Endothelial cell of umbilical vein (primary cell): ENCODE measurements at regions not wholly inside any gene's neighbourhood (a gene's known extent, or its start where the extent isn't known, plus 50 kb on each side); places are given as distances from the start of the nearest gene placed in this dataset.

Experiments
- BruUV-seq: library from RNA; stranded (reverse); fragments of 400-500 nt; replicated peaks from 2 replicates; lab custom pipeline; 2021; lab: Mats Ljungman, UMichigan
- CTCF ChIA-PET: fragments of 300-600, 350-600 bp; sonication (Branson Sonifier 250); formaldehyde crosslinking; loops from one replicate; lab custom pipeline; 2021; ENCODE audit warnings: antibody characterized with exemption, inconsistent platforms; lab: Charles Lee
- POLR2A ChIA-PET: fragments of 300-600, 350-600 bp; sonication (Branson Sonifier 250); formaldehyde crosslinking; loops from one replicate; lab custom pipeline; 2021; ENCODE audit warnings: antibody characterized with exemption, inconsistent platforms; lab: Charles Lee
- DNase-seq: peaks from one replicate; pipeline ENCODE4 v3.0.0-alpha.2; 2011; ENCODE audit warnings: low read depth, low spot score
- FAIRE-seq: peaks from 2 replicates; lab custom pipeline; 2011; peaks lifted over from hg19 to GRCh38; lab: Jason Lieb, UNC
- H2AFZ ChIP-seq: 2 replicates; pipeline ENCODE4 v1.6.0; 2012; ENCODE audit warnings: low read depth, low read length, control low read depth, inconsistent platforms
- H3K27ac ChIP-seq: 2 replicates; pipeline ENCODE4 v1.5.1; 2011; ENCODE audit warnings: low read depth, mild to moderate bottlenecking, control low read depth, low read length, moderate library complexity; ENCODE audit not compliant: insufficient read depth
- H3K27me3 ChIP-seq, 2 experiments: 2 replicates each; pipeline versions ENCODE4 v1.6.0 to v1.6.1; 2011; ENCODE audit warnings: low read length in 2 of 2, mixed read lengths in 1 of 2; ENCODE audit not compliant: control insufficient read depth in 2 of 2, insufficient read depth in 2 of 2
- H3K36me3 ChIP-seq, 2 experiments: 2 replicates in 1 of 2; 3 replicates in 1 of 2; pipeline ENCODE4 v1.5.1; 2011; ENCODE audit warnings: low read length in 2 of 2, mild to moderate bottlenecking in 1 of 2, moderate library complexity in 1 of 2; ENCODE audit not compliant: control insufficient read depth in 2 of 2, insufficient read depth in 2 of 2; ENCODE audit errors: extremely low read depth in 1 of 2
- H3K4me1 ChIP-seq: 3 replicates; pipeline ENCODE4 v1.5.1; 2011; ENCODE audit warnings: mild to moderate bottlenecking, low read length; ENCODE audit not compliant: control insufficient read depth, insufficient read depth; ENCODE audit errors: extremely low read depth
- H3K4me2 ChIP-seq: 2 replicates; pipeline ENCODE4 v1.6.1; 2011; ENCODE audit warnings: low read length, control low read depth, mixed read lengths; ENCODE audit not compliant: insufficient read depth
- H3K4me3 ChIP-seq, 3 experiments: fragments of 200-600 bp in 1 of 3; sonication (generic), shearing (Covaris generic) in 1 of 3; replicated peaks in 1 of 3; 2 replicates each; pipeline ENCODE4 v1.5.1; 2011 to 2016; ENCODE audit warnings: control low read depth in 3 of 3, low read length in 3 of 3, mild to moderate bottlenecking in 2 of 3, inconsistent platforms in 1 of 3, low read depth in 1 of 3, moderate library complexity in 1 of 3; ENCODE audit not compliant: insufficient read depth in 1 of 3
- H3K79me2 ChIP-seq: 2 replicates; pipeline ENCODE4 v1.6.0; 2012; ENCODE audit warnings: low read length, inconsistent platforms; ENCODE audit not compliant: control insufficient read depth, insufficient read depth
- H3K9ac ChIP-seq: replicated peaks from 2 replicates; pipeline ENCODE3; 2011; ENCODE audit warnings: low read length, control low read depth; ENCODE audit not compliant: insufficient read depth; ENCODE audit errors: extremely low read depth
- H3K9me1 ChIP-seq: replicated peaks from 3 replicates; pipeline ENCODE4 v1.6.0; 2011; ENCODE audit warnings: mild to moderate bottlenecking, low read length; ENCODE audit not compliant: control insufficient read depth, insufficient read depth; ENCODE audit errors: extremely low read depth
- H3K9me3 ChIP-seq: replicated peaks from 2 replicates; pipeline ENCODE4 v1.5.1; 2012; ENCODE audit warnings: low read length, inconsistent platforms; ENCODE audit not compliant: control insufficient read depth, insufficient read depth
- H4K20me1 ChIP-seq: replicated peaks from 2 replicates; pipeline ENCODE3; 2011; ENCODE audit warnings: mild to moderate bottlenecking, low read length; ENCODE audit not compliant: control insufficient read depth, insufficient read depth; ENCODE audit errors: extremely low read depth
- EZH2 ChIP-seq: IDR thresholded peaks from 2 replicates; pipeline ENCODE4 v1.6.1; 2012; ENCODE audit warnings: borderline replicate concordance, low read depth, mild to moderate bottlenecking, moderate library complexity, low read length, inconsistent platforms; ENCODE audit not compliant: severe bottlenecking
- FOS ChIP-seq: IDR thresholded peaks from 2 replicates; pipeline ENCODE4 v1.6.1; 2011; ENCODE audit warnings: mild to moderate bottlenecking, low read length, moderate library complexity, borderline replicate concordance; ENCODE audit not compliant: insufficient read depth
- GATA2 ChIP-seq: IDR thresholded peaks from 2 replicates; pipeline ENCODE4 v1.7.0; 2011; ENCODE audit warnings: low read depth, mild to moderate bottlenecking, moderate library complexity, mixed read lengths, low read length; ENCODE audit not compliant: insufficient read length, insufficient read depth
- JUN ChIP-seq: IDR thresholded peaks from 2 replicates; pipeline ENCODE4 v1.6.1; 2011; ENCODE audit warnings: borderline replicate concordance, low read depth; ENCODE audit not compliant: insufficient read length, insufficient read depth
- MYC ChIP-seq: IDR thresholded peaks from one replicate; pipeline ENCODE4 v1.6.1; 2011; ENCODE audit warnings: mild to moderate bottlenecking, low read depth, low read length
- POLR2A ChIP-seq: IDR thresholded peaks from 2 replicates; pipeline ENCODE4 v1.6.1; 2012; ENCODE audit warnings: low read depth, mild to moderate bottlenecking, control low read depth, low read length
- POLR2AphosphoS5 ChIP-seq: IDR thresholded peaks from 2 replicates; pipeline ENCODE4 v1.6.1; 2012; ENCODE audit warnings: low read depth, mild to moderate bottlenecking, control low read depth, low read length, moderate library complexity; ENCODE audit not compliant: insufficient read depth
- dilution Hi-C: fragments of 300-500 bp; cut with MboI; formaldehyde crosslinking; loops from one replicate; pipeline ENCODE4 v1.15.0; 2019; ENCODE audit warnings: low sequenced_read_pairs; ENCODE audit not compliant: extremely low pct_ligation_motif_present
- intact Hi-C: fragments of 100-400 bp; cut with micrococcal nuclease; formaldehyde crosslinking; loops from one replicate; pipeline ENCODE4 v1.10.0; 2022
- TF ChIP-seq, protein P1 (sequence below): IDR thresholded peaks from 2 replicates; pipeline ENCODE4 v1.6.1; 2011; ENCODE audit not compliant: insufficient read depth, insufficient read length

DNA sequence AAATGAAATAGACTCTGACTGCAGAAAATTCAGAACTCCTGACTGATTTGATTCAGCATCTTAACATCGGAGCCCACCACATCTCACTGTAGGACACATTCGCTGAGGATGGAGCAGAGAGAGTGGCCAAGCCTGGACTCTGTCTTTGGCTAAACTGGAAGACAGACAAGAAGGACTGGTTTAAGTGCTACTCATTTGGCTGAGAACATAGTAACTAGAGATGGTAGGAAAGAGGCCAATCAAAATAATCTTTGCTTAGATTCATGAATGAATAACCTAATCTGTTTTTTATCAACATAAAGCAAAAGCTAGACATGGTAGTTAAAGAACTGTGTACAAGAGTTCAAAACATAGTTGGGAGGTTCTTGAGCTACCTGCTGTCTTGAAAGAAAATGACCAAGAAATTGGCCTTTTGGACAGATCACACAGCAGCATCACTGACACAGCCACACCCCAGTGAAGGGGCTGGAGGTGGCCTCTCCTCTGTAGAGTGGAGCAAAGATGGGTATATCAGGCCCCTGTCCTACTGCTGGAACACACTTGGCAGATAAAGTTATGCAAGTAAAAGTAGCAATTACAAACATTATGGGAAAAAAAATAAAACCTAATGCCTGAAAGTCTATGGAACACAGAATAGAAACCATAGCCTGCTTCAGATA, 87.1 kb upstream of the NT5E start:
- Histone ChIP-seq H3K4me3 (no peak overlapping the region), H3K36me3 (no peaks in the 10 kb centered on the region), H2AFZ (peak overlapping the region; percentile 67), H3K27ac (no peak overlapping the region), H3K27me3 (no peaks in the 10 kb centered on the region), H3K9me3 (no peaks in the 10 kb centered on the region), H3K4me2 (no peak overlapping the region), H4K20me1 (no peaks in the 10 kb centered on the region), H3K9ac (no peak overlapping the region), H3K9me1 (no peaks in the 10 kb centered on the region), H3K4me1 (peaks cover 30% of the 10 kb centered on the region), H3K79me2 (no peaks in the 10 kb centered on the region)
- intact Hi-C loops (no loop called here), dilution Hi-C loops (loop anchor here (25.0 kb wide), 1 partner anchor 100 kb away; the partner anchor contains the start of gene NT5E)
- TF ChIP-seq POLR2AphosphoS5 = no peak
- TF ChIP-seq, protein P1, sequence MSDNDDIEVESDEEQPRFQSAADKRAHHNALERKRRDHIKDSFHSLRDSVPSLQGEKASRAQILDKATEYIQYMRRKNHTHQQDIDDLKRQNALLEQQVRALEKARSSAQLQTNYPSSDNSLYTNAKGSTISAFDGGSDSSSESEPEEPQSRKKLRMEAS = no peak
- no peak for TF ChIP-seq FOS
- TF ChIP-seq POLR2A = no peak
- no peak for TF ChIP-seq EZH2
- no peak for TF ChIP-seq JUN
- no peak for TF ChIP-seq GATA2
- no peak for TF ChIP-seq MYC
- no TSS peak for BruUV-seq
- CTCF ChIA-PET = interaction anchor here (1.3 to 5.6 kb wide), 6 partner anchors 9 to 121 kb away, joined by 3 to 101 read pairs (median 6); no protein-coding TSS in a partner anchor
- DNase-seq (no peak), FAIRE-seq (no peak)
- POLR2A ChIA-PET = interaction anchor here (1.0 kb wide), 1 partner anchor 316 kb away, joined by 3 read pairs; no protein-coding TSS in a partner anchor
